ENCODE measurements at regions not wholly inside any gene's neighbourhood (a gene's known extent, or its start where the extent isn't known, plus 50 kb on each side); places are given as distances from the start of the nearest gene placed in this dataset.
A peak's percentile ranks its signal among the peaks of the same experiment; 100 is the strongest.

- no peak for DNase-seq (ENCODE audit: low read depth in 4 of 4, low spot score in 3 of 4)
Measured at GRCh38 chr17:5784791-5785190, 200.5 kb upstream of the NLRP1 start.

GRCh38 chr17:5785338-5785737 is 201.0 kb upstream of the NLRP1 start:
- peak in 2 of 4 donors; percentile 34 to 55 for DNase-seq (ENCODE audit: low read depth in 4 of 4, low spot score in 3 of 4)

DNA sequence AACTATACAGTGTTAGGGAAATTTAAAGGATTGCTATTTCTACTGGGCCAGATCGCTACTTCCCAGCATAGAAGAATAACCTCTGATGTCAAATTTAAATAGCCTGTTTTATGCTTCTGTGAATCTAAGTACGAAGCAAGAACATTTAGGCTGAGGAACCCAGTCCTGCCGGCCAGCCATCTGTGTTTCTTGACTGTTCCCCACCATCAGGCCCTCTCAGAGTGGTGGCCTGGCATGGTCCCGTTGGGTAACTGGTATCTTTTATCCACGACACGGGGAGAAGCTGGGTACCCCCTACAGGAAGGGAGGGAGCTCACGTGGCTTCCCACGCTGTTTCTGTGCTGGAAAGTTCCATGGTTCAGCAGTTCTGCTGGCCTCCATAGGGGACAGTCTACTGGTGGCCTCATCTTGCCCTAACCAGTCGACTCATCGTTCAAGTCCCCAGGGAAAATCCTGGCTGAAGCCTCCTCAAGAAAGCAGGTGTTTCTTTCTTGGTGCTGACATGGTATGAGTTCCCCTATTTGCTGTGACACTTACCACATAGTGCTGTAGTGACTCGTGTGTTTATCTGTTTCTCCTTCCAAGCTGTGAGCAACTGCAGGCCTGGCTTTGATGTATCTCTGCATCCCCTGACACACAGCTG is 201.7 kb upstream of the NLRP1 start:
- DNase-seq (ENCODE audit: low read depth in 4 of 4, low spot score in 3 of 4), result no peak

GRCh38 chr17:5786510-5786875 is 202.2 kb upstream of the NLRP1 start:
- no peak for DNase-seq (ENCODE audit: low read depth in 4 of 4, low spot score in 3 of 4)

DNA sequence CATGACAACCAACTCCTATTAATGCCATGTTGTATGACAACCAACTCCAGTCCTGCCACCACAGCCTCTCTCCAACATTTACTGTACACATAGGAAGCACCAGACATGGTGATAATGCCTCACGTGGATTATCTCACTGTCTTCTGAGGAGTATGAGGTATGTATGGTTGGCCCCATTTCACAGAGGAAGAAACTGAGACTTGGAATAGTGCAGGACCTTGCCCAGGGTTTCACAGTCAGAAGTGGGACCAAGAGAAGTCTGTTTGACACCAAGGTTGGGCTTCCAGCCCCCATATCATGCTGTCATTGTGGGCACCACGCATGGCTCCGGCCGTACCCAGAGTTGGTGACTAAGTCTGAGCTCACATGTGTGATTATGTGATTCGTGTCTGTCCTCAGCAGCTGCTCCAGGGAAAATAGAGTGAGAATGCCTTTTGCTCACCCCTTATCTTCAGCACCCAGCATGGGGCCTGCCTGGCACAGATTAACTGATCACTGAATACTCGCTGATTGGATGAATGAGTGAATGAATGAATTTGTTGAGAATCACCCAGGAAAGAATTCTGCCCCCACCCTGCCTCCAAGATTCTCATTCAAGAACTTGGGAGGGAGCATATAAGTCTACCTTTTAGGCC is 204.1 kb upstream of the NLRP1 start:
- DNase-seq (ENCODE audit: low read depth in 4 of 4, low spot score in 3 of 4), result no peak

- DNase-seq (ENCODE audit: low read depth in 4 of 4, low spot score in 3 of 4), result no peak
Measured at GRCh38 chr17:5789528-5789927, 205.2 kb upstream of the NLRP1 start.

- no peak for DNase-seq (ENCODE audit: low read depth in 4 of 4, low spot score in 3 of 4)
Measured at GRCh38 chr17:5793157-5793556, 208.8 kb upstream of the NLRP1 start.

GRCh38 chr17:5793899-5794298 is 209.6 kb upstream of the NLRP1 start:
- DNase-seq (ENCODE audit: low read depth in 4 of 4, low spot score in 3 of 4), result no peak

- DNase-seq (ENCODE audit: low read depth in 4 of 4, low spot score in 3 of 4), result no peak
Measured at GRCh38 chr17:5794385-5794784, 210.1 kb upstream of the NLRP1 start.

GRCh38 chr17:5794881-5795506 is 210.7 kb upstream of the NLRP1 start:
- DNase-seq (ENCODE audit: low read depth in 4 of 4, low spot score in 3 of 4), result no peak

DNA sequence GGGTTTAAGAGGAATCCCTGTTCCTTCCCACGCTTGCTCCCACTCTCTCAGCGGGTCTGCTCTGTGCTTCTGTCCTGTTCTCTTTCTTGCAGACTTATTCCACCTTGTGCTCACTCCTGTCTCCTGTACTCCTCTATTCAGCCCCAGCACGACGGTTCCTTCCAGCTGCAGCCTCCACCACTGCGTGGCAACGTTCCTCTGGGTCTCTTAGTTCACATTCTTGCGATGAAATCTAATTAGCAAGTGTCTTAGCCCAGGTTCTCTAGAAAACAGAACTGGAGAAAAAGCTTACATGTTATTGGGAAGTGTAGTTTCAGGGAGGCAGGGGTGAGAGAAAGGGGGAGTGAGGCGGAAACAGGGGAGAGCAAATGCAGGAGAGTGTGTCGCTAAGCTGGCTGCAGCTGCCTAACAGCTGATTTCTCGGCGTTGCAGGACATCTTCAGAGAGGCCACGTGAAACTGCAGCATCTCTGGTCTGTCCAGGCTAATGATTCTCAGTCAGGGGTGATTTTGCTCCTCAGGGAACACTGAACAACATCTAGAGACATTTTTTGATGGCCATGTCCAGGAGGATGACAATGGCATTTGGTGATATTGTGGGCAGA is 213.2 kb upstream of the NLRP1 start:
- no peak for DNase-seq (ENCODE audit: low read depth in 4 of 4, low spot score in 3 of 4)

DNA sequence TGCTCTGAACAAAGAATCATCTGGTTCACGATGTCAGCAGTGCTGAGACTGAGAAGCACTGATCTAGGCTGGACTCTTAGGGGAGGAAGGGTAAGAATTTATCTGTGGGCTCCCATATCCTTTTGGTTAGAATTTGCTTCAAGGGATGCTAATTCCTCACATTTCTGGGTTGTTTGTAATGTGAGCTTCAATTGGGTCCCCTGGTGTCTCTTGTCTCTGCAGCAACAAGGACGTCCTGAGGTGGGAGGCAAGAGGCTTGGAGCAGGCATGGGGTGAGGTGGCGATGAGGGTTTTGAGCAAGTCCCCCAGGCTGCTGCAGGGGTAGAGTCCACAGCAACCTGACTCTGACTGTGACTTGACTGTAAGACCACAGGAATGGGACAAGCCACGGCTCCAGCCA is 213.8 kb upstream of the NLRP1 start:
- no peak for DNase-seq (ENCODE audit: low read depth in 4 of 4, low spot score in 3 of 4)

DNA sequence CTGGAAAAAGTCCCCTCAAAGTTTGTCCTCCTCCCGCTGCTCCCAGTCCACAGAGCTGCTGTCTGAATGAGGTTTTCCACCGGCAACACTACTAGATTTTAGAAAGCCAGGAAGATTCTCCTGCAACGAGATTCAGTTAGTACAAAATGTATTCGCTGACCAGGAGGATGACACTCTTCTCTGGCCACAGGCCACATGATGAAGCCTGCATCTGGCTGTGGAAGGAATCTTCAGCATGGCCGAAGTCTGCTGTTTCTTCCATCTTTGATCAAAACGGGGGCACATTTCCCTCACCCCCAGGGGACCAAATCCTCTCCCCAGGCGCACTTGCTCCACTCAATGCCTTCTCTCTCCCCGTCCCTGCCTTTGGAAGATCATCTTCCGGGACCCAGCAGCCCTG is 215.8 kb upstream of the NLRP1 start:
- no peak for DNase-seq (ENCODE audit: low read depth in 4 of 4, low spot score in 3 of 4)

DNA sequence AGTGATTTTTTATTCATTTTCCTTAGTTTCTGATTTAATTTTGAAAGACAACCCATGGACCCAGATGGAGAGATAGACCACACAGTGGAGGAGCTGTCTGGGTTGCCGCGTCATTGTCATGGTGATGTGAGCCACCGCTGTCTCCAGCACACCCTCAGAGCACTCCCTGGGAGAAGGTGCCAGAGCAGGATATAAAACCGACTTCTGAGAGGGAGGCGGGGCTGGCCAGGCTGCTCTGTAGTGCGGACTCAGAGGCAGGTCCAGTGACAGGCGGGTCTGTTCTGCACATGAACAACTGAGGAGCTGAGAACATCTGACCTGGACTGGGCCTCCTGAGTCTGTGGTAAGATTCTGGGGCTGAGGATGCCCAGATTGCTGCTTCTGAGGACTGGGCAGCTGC is 216.3 kb upstream of the NLRP1 start:
- DNase-seq (ENCODE audit: low read depth in 4 of 4, low spot score in 3 of 4), result no peak

DNA sequence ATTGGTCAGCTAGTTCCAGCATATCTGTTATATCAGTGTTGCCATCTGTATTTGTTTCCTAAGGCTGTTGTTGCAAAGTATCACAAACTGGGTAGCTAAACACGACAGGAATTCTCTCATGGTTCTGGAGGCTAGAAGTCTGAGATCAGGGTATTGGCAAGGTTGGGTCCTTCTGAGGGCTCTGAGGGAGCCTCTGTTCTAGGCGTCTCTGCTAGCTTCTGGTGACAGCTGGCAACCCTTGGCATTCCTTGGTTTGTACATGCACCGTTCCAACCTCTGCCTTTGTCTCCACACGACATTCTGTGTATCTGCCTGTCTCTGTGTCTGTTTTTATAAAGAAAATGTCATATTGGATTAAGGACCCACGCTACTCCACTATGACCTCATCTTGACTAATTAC is 219.9 kb upstream of the NLRP1 start:
- no peak for DNase-seq (ENCODE audit: low read depth in 4 of 4, low spot score in 3 of 4)

GRCh38 chr17:5809056-5809455 is 224.7 kb upstream of the NLRP1 start:
- DNase-seq (ENCODE audit: low read depth in 4 of 4, low spot score in 3 of 4), result no peak

DNA sequence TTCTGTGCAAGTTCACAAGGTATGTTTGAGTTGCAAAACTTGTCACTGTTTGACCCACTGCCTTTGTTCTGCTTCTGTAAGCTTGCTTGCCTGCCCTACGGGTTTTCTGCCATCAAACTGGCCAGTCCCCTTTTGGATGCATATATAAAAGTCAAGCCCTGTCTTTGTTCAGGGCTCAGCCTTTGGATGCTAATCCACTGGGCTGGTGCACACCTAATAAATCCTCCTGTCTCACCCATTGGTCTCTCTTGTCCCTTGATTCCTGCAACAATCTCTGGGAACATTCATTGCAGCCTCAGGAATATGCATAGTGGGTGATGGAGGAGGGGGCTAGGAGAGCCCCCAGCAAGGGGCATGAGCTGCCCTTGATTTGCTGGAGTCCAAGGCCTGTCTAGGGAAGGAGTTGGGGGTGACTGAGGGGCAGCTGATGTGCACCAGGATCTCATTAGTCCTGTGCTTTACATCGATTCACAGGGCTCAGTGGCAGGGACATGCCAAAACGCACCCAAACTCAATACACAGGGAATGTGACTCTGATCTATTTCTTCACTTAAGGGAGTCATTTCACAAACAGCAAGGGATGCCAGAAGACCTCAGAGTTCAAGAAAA is 225.4 kb upstream of the NLRP1 start:
- DNase-seq (ENCODE audit: low read depth in 4 of 4, low spot score in 3 of 4), result no peak

GRCh38 chr17:5812590-5812989 is 228.3 kb upstream of the NLRP1 start:
- no peak for DNase-seq (ENCODE audit: low read depth in 4 of 4, low spot score in 3 of 4)

GRCh38 chr17:5813357-5813756 is 229.0 kb upstream of the NLRP1 start:
- DNase-seq (ENCODE audit: low read depth in 4 of 4, low spot score in 3 of 4), result no peak

DNA sequence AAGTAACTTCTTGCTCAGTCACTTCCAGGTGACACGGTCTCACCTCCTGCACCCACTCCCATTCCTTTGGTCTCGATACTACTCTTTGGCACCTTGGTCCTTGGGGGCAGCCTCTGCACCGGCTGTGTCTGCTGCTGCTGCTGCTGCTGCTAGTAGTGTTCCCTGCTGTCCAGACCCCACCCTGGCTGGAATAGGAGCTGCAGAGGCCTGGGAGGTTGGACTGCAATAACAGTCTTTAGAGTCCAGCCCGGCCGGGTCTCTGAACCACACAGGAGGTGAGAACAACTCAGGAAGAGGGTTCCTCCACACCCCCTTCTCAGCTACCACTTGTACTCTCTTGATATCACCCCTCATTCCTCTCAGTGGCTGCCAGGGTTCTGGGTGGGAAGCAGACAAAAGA is 231.1 kb upstream of the NLRP1 start:
- DNase-seq (ENCODE audit: low read depth in 4 of 4, low spot score in 3 of 4), result no peak

- no peak for DNase-seq (ENCODE audit: low read depth in 4 of 4, low spot score in 3 of 4)
Measured at GRCh38 chr17:5816491-5817070, 232.3 kb upstream of the NLRP1 start.
